ENCODE measurements at regions not wholly inside any gene's neighbourhood (a gene's known extent, or its start where the extent isn't known, plus 50 kb on each side); places are given as distances from the start of the nearest gene placed in this dataset.
A peak's percentile ranks its signal among the peaks of the same experiment; 100 is the strongest.

- Histone ChIP-seq H3K36me3 (no peaks in the 10 kb centered on the region), H3K4me1 (no peaks in the 10 kb centered on the region), H3K9me3 (no peaks in the 10 kb centered on the region), H3K27me3 (no peaks in the 10 kb centered on the region), H3K4me3 (no peak overlapping the region), H3K27ac (no peak overlapping the region)
- intact Hi-C loops (cut with DNase I): no loop called here
- DNase-seq (ENCODE audit: low spot score in 2 of 2): no peak
- no peak for TF ChIP-seq CTCF (IDR thresholded peaks at IDR 0.05)
These were observed 155.4 kb upstream of the FHL2 start for GRCh38 chr2:105554235-105554634.

- no peaks in the 10 kb centered on the region for H3K4me1 ChIP-seq
- DNase-seq (ENCODE audit: low spot score in 2 of 2): no peak
- H3K4me3 ChIP-seq: no peak overlapping the region
- no peak for TF ChIP-seq CTCF (IDR thresholded peaks at IDR 0.05)
- H3K27ac ChIP-seq: no peak overlapping the region
- H3K27me3 ChIP-seq: no peaks in the 10 kb centered on the region
- intact Hi-C loops (cut with DNase I): no loop called here
- no peaks in the 10 kb centered on the region for H3K36me3 ChIP-seq
- H3K9me3 ChIP-seq: no peaks in the 10 kb centered on the region
These were observed 154.8 kb upstream of the FHL2 start for GRCh38 chr2:105553538-105554196.

- no peak overlapping the region for H3K4me3 ChIP-seq
- no peak for TF ChIP-seq CTCF (IDR thresholded peaks at IDR 0.05)
- DNase-seq (ENCODE audit: low spot score in 2 of 2): peak in 1 of 2 donors; percentile 44
- H3K27me3 ChIP-seq: no peaks in the 10 kb centered on the region
- no peak overlapping the region for H3K27ac ChIP-seq
- intact Hi-C loops (cut with DNase I): no loop called here
- no peaks in the 10 kb centered on the region for H3K9me3 ChIP-seq
- no peaks in the 10 kb centered on the region for H3K36me3 ChIP-seq
- no peaks in the 10 kb centered on the region for H3K4me1 ChIP-seq
These were observed 147.8 kb upstream of the FHL2 start for GRCh38 chr2:105546628-105546974.

GRCh38 chr2:105545730-105546627 lies 147.1 kb upstream of the FHL2 start:
- H3K27ac ChIP-seq: no peak overlapping the region
- intact Hi-C loops (cut with DNase I): no loop called here
- peak; percentile 33 to 70 (median 60) for TF ChIP-seq CTCF (IDR thresholded peaks at IDR 0.05)
- no peaks in the 10 kb centered on the region for H3K27me3 ChIP-seq
- H3K9me3 ChIP-seq: no peaks in the 10 kb centered on the region
- H3K4me3 ChIP-seq: no peak overlapping the region
- H3K4me1 ChIP-seq: no peaks in the 10 kb centered on the region
- no peaks in the 10 kb centered on the region for H3K36me3 ChIP-seq
- peak in 1 of 2 donors; percentile 77 for DNase-seq (ENCODE audit: low spot score in 2 of 2)

- Histone ChIP-seq H3K27me3 (no peaks in the 10 kb centered on the region), H3K9me3 (no peaks in the 10 kb centered on the region), H3K4me1 (no peaks in the 10 kb centered on the region), H3K36me3 (no peaks in the 10 kb centered on the region), H3K4me3 (no peak overlapping the region), H3K27ac (no peak overlapping the region)
- no peak for TF ChIP-seq CTCF (IDR thresholded peaks at IDR 0.05)
- intact Hi-C loops (cut with DNase I): no loop called here
- peak in 1 of 2 donors; percentile 19 for DNase-seq (ENCODE audit: low spot score in 2 of 2)
These were observed 145.9 kb upstream of the FHL2 start for GRCh38 chr2:105544591-105545377.

All from ascending aorta (tissue), 2 donors.